GM12891 (cell line): ENCODE measurements at regions not wholly inside any gene's neighbourhood (a gene's known extent, or its start where the extent isn't known, plus 50 kb on each side); places are given as distances from the start of the nearest gene placed in this dataset.

Experiments used
- POLR2A ChIP-seq: IDR thresholded peaks from 2 replicates; pipeline ENCODE4 v1.6.1; 2011; ENCODE audit warnings: low read depth, low read length, control low read depth
- SPI1 ChIP-seq: IDR thresholded peaks from 2 replicates; pipeline ENCODE4 v1.6.1; 2011; ENCODE audit warnings: low read depth, low read length, control low read depth

DNA sequence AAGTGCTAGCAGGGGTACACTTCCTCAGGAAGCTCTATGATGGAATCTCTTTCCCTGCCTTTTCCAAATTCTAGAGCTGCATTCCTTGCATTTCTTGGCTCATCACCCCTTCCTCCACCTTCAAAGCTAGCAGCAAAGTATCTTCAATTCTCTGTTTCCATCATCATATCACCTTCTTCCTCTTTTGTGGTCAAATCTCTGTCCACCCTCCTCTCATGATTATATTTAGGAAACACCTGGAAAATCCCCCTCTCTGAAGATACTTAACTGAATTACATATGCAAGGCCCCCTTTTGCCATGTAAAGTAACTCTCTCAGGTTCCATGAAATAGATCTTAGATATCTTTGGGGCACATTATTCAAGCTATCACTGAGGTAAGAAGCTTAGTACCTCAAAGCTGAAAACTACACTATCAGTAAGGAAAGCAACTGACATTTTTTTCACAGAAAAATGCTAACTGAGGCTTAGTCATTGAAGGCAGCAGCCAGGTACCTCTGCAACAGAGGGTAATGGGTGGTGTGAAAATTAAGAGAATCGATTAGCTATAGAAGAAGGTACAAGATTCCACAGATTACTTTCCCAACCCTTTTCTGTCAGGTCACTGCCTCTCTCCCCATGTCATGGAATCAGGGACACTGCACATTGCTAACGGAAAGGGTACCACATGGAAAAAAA is 197.3 kb downstream of the MACC1 start:
- TF ChIP-seq SPI1: peak; percentile 73
- TF ChIP-seq POLR2A: no peak
